Brain microvascular endothelial cell (primary cell): ENCODE measurements at regions not wholly inside any gene's neighbourhood (a gene's known extent, or its start where the extent isn't known, plus 50 kb on each side); places are given as distances from the start of the nearest gene placed in this dataset.

ENCODE experiments used
- DNase-seq: peaks from one replicate; pipeline ENCODE4 v3.0.0-alpha.2; 2020
- H3K27ac ChIP-seq: fragments of 250-450 bp; sonication (Bioruptor Pico); 2 replicates; pipeline ENCODE4 v1.5.1; 2020; ENCODE audit warnings: mild to moderate bottlenecking, moderate library complexity
- H3K27me3 ChIP-seq: fragments of 250-450 bp; sonication (Bioruptor Pico); replicated peaks from 2 replicates; pipeline ENCODE4 v1.5.1; 2020; ENCODE audit warnings: mild to moderate bottlenecking
- H3K36me3 ChIP-seq: fragments of 250-450 bp; sonication (Bioruptor Pico); replicated peaks from 2 replicates; pipeline ENCODE4 v1.5.1; 2020; ENCODE audit warnings: mild to moderate bottlenecking
- H3K4me3 ChIP-seq: 2 replicates; pipeline ENCODE4 v1.5.1; 2011; ENCODE audit warnings: low read depth, mild to moderate bottlenecking, control low read depth, low read length, moderate library complexity
- in situ Hi-C: cut with HindIII; loops from 2 replicates; pipeline ENCODE4 v1.10.0; 2017; ENCODE audit warnings: low sequenced_read_pairs, low pct_ligation_motif_present
- TF ChIP-seq, protein P1 (sequence below): IDR thresholded peaks from 2 replicates; pipeline ENCODE4 v1.5.1; 2011; ENCODE audit warnings: low read depth, mild to moderate bottlenecking, moderate library complexity, low read length, control low read depth, inconsistent platforms; ENCODE audit errors: missing control alignments

- TF ChIP-seq, protein P1, sequence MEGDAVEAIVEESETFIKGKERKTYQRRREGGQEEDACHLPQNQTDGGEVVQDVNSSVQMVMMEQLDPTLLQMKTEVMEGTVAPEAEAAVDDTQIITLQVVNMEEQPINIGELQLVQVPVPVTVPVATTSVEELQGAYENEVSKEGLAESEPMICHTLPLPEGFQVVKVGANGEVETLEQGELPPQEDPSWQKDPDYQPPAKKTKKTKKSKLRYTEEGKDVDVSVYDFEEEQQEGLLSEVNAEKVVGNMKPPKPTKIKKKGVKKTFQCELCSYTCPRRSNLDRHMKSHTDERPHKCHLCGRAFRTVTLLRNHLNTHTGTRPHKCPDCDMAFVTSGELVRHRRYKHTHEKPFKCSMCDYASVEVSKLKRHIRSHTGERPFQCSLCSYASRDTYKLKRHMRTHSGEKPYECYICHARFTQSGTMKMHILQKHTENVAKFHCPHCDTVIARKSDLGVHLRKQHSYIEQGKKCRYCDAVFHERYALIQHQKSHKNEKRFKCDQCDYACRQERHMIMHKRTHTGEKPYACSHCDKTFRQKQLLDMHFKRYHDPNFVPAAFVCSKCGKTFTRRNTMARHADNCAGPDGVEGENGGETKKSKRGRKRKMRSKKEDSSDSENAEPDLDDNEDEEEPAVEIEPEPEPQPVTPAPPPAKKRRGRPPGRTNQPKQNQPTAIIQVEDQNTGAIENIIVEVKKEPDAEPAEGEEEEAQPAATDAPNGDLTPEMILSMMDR, result peak; percentile 20
- in situ Hi-C loops, result no loop called here
- H3K27me3 ChIP-seq, result no peaks in the 10 kb centered on the region
- no peaks in the 10 kb centered on the region for H3K36me3 ChIP-seq
- H3K4me3 ChIP-seq, result no peak overlapping the region
- no peak for DNase-seq
- no peak overlapping the region for H3K27ac ChIP-seq
Observed at GRCh38 chr4:188246488-188246887, 107.2 kb downstream of the TRIML1 start.

GRCh38 chr4:188254211-188254610 lies 115.0 kb downstream of the TRIML1 start:
- Histone ChIP-seq H3K27me3 (no peaks in the 10 kb centered on the region), H3K4me3 (no peak overlapping the region), H3K27ac (no peak overlapping the region), H3K36me3 (no peaks in the 10 kb centered on the region)
- peak; percentile 26 for DNase-seq
- TF ChIP-seq, protein P1, result no peak
- in situ Hi-C loops, result no loop called here

GRCh38 chr4:188262464-188262863 lies 123.2 kb downstream of the TRIML1 start:
- Histone ChIP-seq H3K27ac (no peak overlapping the region), H3K36me3 (no peaks in the 10 kb centered on the region), H3K4me3 (no peak overlapping the region), H3K27me3 (no peaks in the 10 kb centered on the region)
- TF ChIP-seq, protein P1, result no peak
- DNase-seq, result peak; percentile 79
- in situ Hi-C loops, result no loop called here

GRCh38 chr4:188263321-188263720 lies 124.1 kb downstream of the TRIML1 start:
- DNase-seq, result no peak
- TF ChIP-seq, protein P1, result no peak
- no peaks in the 10 kb centered on the region for H3K27me3 ChIP-seq
- H3K36me3 ChIP-seq, result no peaks in the 10 kb centered on the region
- H3K27ac ChIP-seq, result no peak overlapping the region
- in situ Hi-C loops, result no loop called here
- H3K4me3 ChIP-seq, result no peak overlapping the region

DNA sequence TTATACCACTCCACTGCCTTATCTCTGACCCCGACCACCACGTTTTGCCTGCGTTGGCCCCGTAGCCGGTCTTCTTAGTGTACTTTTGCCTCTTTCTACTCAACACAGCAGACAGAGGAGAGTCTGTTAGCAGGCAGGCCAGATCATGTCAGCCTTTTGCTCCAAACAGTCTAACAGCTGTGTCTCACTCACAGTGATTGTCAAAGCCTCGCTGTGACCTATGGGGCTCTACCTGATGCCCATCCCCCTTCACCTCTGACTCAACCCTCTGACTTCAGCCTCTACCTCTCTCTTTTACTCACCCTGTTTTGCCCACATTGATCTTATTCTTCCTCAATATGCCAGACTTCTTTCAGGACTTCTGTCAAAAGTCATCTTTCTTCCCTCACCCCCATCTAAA lies 127.1 kb downstream of the TRIML1 start:
- no peak overlapping the region for H3K4me3 ChIP-seq
- H3K36me3 ChIP-seq, result no peaks in the 10 kb centered on the region
- H3K27ac ChIP-seq, result no peak overlapping the region
- TF ChIP-seq, protein P1, result no peak
- DNase-seq, result no peak
- H3K27me3 ChIP-seq, result no peaks in the 10 kb centered on the region
- in situ Hi-C loops, result no loop called here

- H3K27ac ChIP-seq, result no peak overlapping the region
Observed at GRCh38 chr4:188268131-188268908, 129.1 kb downstream of the TRIML1 start.

More at GRCh38 chr4:188268131-188268908, 129.1 kb downstream of the TRIML1 start:
- no peak overlapping the region for H3K4me3 ChIP-seq
- no peaks in the 10 kb centered on the region for H3K36me3 ChIP-seq
- TF ChIP-seq, protein P1, result no peak
- in situ Hi-C loops, result no loop called here
- DNase-seq, result no peak
- no peaks in the 10 kb centered on the region for H3K27me3 ChIP-seq
